Activated CD4-positive, alpha-beta T cell treated with anti-CD3 and anti-CD28 coated beads, Interleukin-2, amount 50 U/mL, for 24 hours (primary cell): ENCODE measurements at regions not wholly inside any gene's neighbourhood (a gene's known extent, or its start where the extent isn't known, plus 50 kb on each side); places are given as distances from the start of the nearest gene placed in this dataset.

Source experiments
- DNase-seq, 2 donors: peaks; one replicate each; pipeline ENCODE4 v3.0.0-alpha.2; 2020; ENCODE audit warnings: low read depth in 1 of 2, low spot score in 1 of 2

- DNase-seq: no peak
These were observed 463.6 kb upstream of the KCNMB2 start for GRCh38 chr3:178072391-178073305.

GRCh38 chr3:178073366-178073765 is 462.9 kb upstream of the KCNMB2 start:
- DNase-seq: no peak

- DNase-seq: no peak
These were observed 460.9 kb upstream of the KCNMB2 start for GRCh38 chr3:178075344-178075743.

GRCh38 chr3:178078953-178079352 is 457.3 kb upstream of the KCNMB2 start:
- DNase-seq: no peak

- DNase-seq: no peak
These were observed 456.3 kb upstream of the KCNMB2 start for GRCh38 chr3:178079966-178080365.

- no peak for DNase-seq
These were observed 453.8 kb upstream of the KCNMB2 start for GRCh38 chr3:178082326-178082906.

GRCh38 chr3:178083906-178084866 is 452.1 kb upstream of the KCNMB2 start:
- DNase-seq: no peak

GRCh38 chr3:178084938-178085816 is 451.1 kb upstream of the KCNMB2 start:
- DNase-seq: peak in 1 of 2 donors; percentile 9

GRCh38 chr3:178085817-178086123 is 450.5 kb upstream of the KCNMB2 start:
- no peak for DNase-seq

GRCh38 chr3:178086144-178086825 is 450.0 kb upstream of the KCNMB2 start:
- DNase-seq: no peak

GRCh38 chr3:178087376-178087775 is 448.9 kb upstream of the KCNMB2 start:
- DNase-seq: no peak

GRCh38 chr3:178088963-178089362 is 447.3 kb upstream of the KCNMB2 start:
- no peak for DNase-seq

- DNase-seq: no peak
These were observed 445.3 kb upstream of the KCNMB2 start for GRCh38 chr3:178090899-178091298.

GRCh38 chr3:178095522-178095921 is 440.7 kb upstream of the KCNMB2 start:
- DNase-seq: no peak

GRCh38 chr3:178096955-178097354 is 439.3 kb upstream of the KCNMB2 start:
- no peak for DNase-seq

GRCh38 chr3:178097576-178097975 is 438.7 kb upstream of the KCNMB2 start:
- DNase-seq: no peak

GRCh38 chr3:178099274-178099673 is 437.0 kb upstream of the KCNMB2 start:
- no peak for DNase-seq

- DNase-seq: no peak
These were observed 436.4 kb upstream of the KCNMB2 start for GRCh38 chr3:178099862-178100261.

- DNase-seq: no peak
These were observed 435.3 kb upstream of the KCNMB2 start for GRCh38 chr3:178100908-178101307.

GRCh38 chr3:178103140-178103539 is 433.1 kb upstream of the KCNMB2 start:
- DNase-seq: no peak
